B cell (primary cell): ENCODE measurements at regions not wholly inside any gene's neighbourhood (a gene's known extent, or its start where the extent isn't known, plus 50 kb on each side); places are given as distances from the start of the nearest gene placed in this dataset.
"Not testable (repeated sequence)": the region's sequence is repeated elsewhere in the genome, so short reads cannot be mapped to it uniquely, and the experiment has no call there.

Source experiments
- ATAC-seq: fragments of 200-7000 bp; cut with Tn5 transposase; one replicate; pipeline ENCODE4 v1.10.0; 2021; ENCODE audit warnings: low read depth, mild to moderate bottlenecking, moderate number of reproducible peaks, moderate library complexity
- CTCF ChIA-PET: fragments of 350-600 bp; sonication (Branson Sonifier 250); formaldehyde crosslinking; loops from one replicate; lab custom pipeline; 2021; ENCODE audit warnings: antibody characterized with exemption, inconsistent platforms; lab: Charles Lee
- POLR2A ChIA-PET: fragments of 350-600 bp; sonication (Branson Sonifier 250); formaldehyde crosslinking; loops from one replicate; lab custom pipeline; 2021; ENCODE audit warnings: antibody characterized with exemption; lab: Charles Lee
- DNase-seq: peaks from one replicate; pipeline ENCODE4 v3.0.0; 2013
- H2AFZ ChIP-seq: 2 replicates; pipeline ENCODE4 v1.6.1; 2012; ENCODE audit warnings: mild to moderate bottlenecking, low read depth, low read length; ENCODE audit not compliant: insufficient read depth, poor library complexity, severe bottlenecking
- H3K27ac ChIP-seq, 2 donors: 1 replicate in 1 of 2; 2 replicates in 1 of 2; pipeline ENCODE4 v1.5.1; 2012 to 2013; ENCODE audit warnings: low read length in 2 of 2, mild to moderate bottlenecking in 2 of 2, moderate library complexity in 1 of 2
- H3K27me3 ChIP-seq, 4 experiments: fragments of 200-600 bp in 1 of 4; sonication (generic) in 1 of 4; replicated peaks in 1 of 4; 1 replicate in 2 of 4; 2 replicates in 2 of 4; pipeline versions ENCODE4 v1.6.1 to v1.7.0; 2013 to 2016; ENCODE audit warnings: low read length in 3 of 4, mild to moderate bottlenecking in 2 of 4, mixed read lengths in 1 of 4, moderate library complexity in 1 of 4; ENCODE audit not compliant: insufficient read depth in 4 of 4, control insufficient read depth in 3 of 4; ENCODE audit errors: control extremely low read depth in 1 of 4
- H3K36me3 ChIP-seq, 2 experiments: replicated peaks in 1 of 2; 1 replicate in 1 of 2; 2 replicates in 1 of 2; pipeline versions ENCODE4 v1.6.1 to v1.7.1; 2013; ENCODE audit warnings: low read length in 1 of 2; ENCODE audit not compliant: insufficient read depth in 2 of 2, control insufficient read depth in 1 of 2; ENCODE audit errors: control extremely low read depth in 1 of 2, extremely low read depth in 1 of 2
- H3K4me1 ChIP-seq, 2 donors: fragments of 200-600 bp in 1 of 2; sonication (generic) in 1 of 2; 1 replicate in 1 of 2; 2 replicates in 1 of 2; pipeline versions ENCODE4 v1.5.1 to v1.6.1; 2013 to 2017; ENCODE audit warnings: low read length in 2 of 2; ENCODE audit not compliant: control insufficient read depth in 2 of 2, insufficient read depth in 2 of 2
- H3K4me2 ChIP-seq: replicated peaks from 2 replicates; pipeline ENCODE3; 2012; ENCODE audit warnings: mild to moderate bottlenecking, low read depth, low read length; ENCODE audit not compliant: poor library complexity, severe bottlenecking
- H3K4me3 ChIP-seq, 5 experiments: fragments of 200-600 bp in 1 of 5; sonication (generic) in 1 of 5; 1 replicate in 3 of 5; 2 replicates in 2 of 5; pipeline versions ENCODE4 v1.5.1 to v1.7.0; 2011 to 2016; ENCODE audit warnings: low read length in 4 of 5, mild to moderate bottlenecking in 4 of 5, low read depth in 2 of 5, control low read depth in 1 of 5, moderate library complexity in 1 of 5; ENCODE audit not compliant: insufficient read depth in 1 of 5; ENCODE audit errors: control extremely low read depth in 1 of 5, extremely low read depth in 1 of 5
- H3K79me2 ChIP-seq: fragments of 200-600 bp; sonication (generic); one replicate; pipeline ENCODE4 v1.6.0; 2016; ENCODE audit warnings: low read length; ENCODE audit not compliant: control insufficient read depth, insufficient read depth
- H3K9ac ChIP-seq: fragments of 200-600 bp; sonication (generic); 2 replicates; pipeline ENCODE4 v1.6.1; 2017; ENCODE audit warnings: mild to moderate bottlenecking, low read length, moderate library complexity
- H3K9me3 ChIP-seq, 3 donors: one replicate each; pipeline versions ENCODE4 v1.6.1 to v1.7.1; 2013; ENCODE audit warnings: low read length in 2 of 3; ENCODE audit not compliant: control insufficient read depth in 2 of 3, insufficient read depth in 1 of 3; ENCODE audit errors: control extremely low read depth in 1 of 3
- H4K20me1 ChIP-seq: 2 replicates; pipeline ENCODE4 v1.6.0; 2012; ENCODE audit warnings: mild to moderate bottlenecking, low read length; ENCODE audit not compliant: insufficient read depth, control insufficient read depth, poor library complexity, severe bottlenecking
- H3K27ac Mint-ChIP-seq: one replicate; pipeline ENCODE4 v1.8.0; 2021; ENCODE audit warnings: mixed read lengths
- H3K27me3 Mint-ChIP-seq: one replicate; pipeline ENCODE4 v1.8.0; 2021; ENCODE audit warnings: mixed read lengths
- H3K4me1 Mint-ChIP-seq: one replicate; pipeline ENCODE4 v1.8.0; 2021; ENCODE audit warnings: mixed read lengths
- H3K4me3 Mint-ChIP-seq: one replicate; pipeline ENCODE4 v1.8.0; 2021; ENCODE audit warnings: mixed read lengths
- H3K9me3 Mint-ChIP-seq: one replicate; pipeline ENCODE4 v1.8.0; 2022; ENCODE audit warnings: mixed read lengths; ENCODE audit not compliant: insufficient read depth
- EZH2 ChIP-seq: IDR thresholded peaks from 2 replicates; pipeline ENCODE4 v1.6.1; 2012; ENCODE audit warnings: borderline replicate concordance, low read depth, mild to moderate bottlenecking, moderate library complexity, low read length; ENCODE audit not compliant: insufficient read depth, poor library complexity, severe bottlenecking
- WGBS: methylation state at CpG from one replicate; pipeline ENCODE4 v1.1.5; 2013; ENCODE audit warnings: missing lambda C conversion rate; ENCODE audit not compliant: insufficient coverage; 5-methylcytosine and 5-hydroxymethylcytosine counted together
- intact Hi-C: fragments of 100-400 bp; cut with micrococcal nuclease; formaldehyde crosslinking; loops from one replicate; pipeline ENCODE4 v1.10.0; 2022
- TF ChIP-seq, protein P1 (sequence below): fragments of 200-600 bp; IDR thresholded peaks from one replicate; pipeline ENCODE4 v1.8.0; 2022; ENCODE audit warnings: antibody characterized with exemption, mild to moderate bottlenecking

DNA sequence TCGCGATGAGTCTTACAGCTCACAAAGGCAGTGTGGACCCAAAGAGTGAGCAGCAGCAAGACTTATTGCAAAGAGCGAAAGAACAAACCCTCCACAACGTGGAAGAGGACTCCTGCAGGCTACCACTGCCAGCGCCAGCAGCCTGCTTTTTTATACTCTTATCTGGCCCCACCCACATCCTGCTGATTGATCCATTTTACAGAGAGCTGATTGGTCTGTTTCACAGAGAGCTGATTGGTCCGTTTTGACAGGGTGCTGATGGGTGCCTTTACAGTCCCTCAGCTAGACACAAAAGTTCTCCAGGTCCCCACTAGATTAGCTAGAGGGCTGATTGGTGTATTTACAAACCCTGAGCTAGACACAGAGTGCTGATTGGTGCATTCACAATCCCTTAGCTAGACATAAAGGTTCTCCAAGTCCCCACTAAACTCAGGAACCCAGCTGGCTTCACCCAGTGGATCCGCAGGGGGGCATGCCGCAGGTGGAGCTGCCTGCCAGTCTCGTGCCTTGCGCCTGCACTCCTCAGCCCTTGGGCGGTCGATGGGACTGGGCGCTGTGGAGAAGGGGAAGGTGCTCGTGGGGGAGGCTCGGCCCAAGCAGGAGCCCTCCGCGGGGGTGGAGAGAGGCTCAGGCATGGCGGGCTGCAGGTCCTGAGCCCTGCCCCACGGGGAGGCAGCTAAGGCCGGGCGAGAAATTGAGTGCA is 75.7 kb downstream of the QDPR start:
- H3K4me1 ChIP-seq, H2AFZ ChIP-seq, H3K27me3 Mint-ChIP-seq, H3K9me3 Mint-ChIP-seq, H3K9ac ChIP-seq, ATAC-seq, H3K79me2 ChIP-seq, H3K27me3 ChIP-seq, H3K4me3 ChIP-seq, H4K20me1 ChIP-seq, H3K36me3 ChIP-seq, POLR2A ChIA-PET, intact Hi-C loops, H3K27ac ChIP-seq, CTCF ChIA-PET, H3K4me1 Mint-ChIP-seq, H3K27ac Mint-ChIP-seq, DNase-seq, H3K4me2 ChIP-seq, H3K4me3 Mint-ChIP-seq: not testable (repeated sequence)
- peaks cover 0 to 14% (median 0%) of the 10 kb centered on the region in 3 donors for H3K9me3 ChIP-seq
- WGBS = 93% methylated on average over 18 of the region's 21 CpGs

DNA sequence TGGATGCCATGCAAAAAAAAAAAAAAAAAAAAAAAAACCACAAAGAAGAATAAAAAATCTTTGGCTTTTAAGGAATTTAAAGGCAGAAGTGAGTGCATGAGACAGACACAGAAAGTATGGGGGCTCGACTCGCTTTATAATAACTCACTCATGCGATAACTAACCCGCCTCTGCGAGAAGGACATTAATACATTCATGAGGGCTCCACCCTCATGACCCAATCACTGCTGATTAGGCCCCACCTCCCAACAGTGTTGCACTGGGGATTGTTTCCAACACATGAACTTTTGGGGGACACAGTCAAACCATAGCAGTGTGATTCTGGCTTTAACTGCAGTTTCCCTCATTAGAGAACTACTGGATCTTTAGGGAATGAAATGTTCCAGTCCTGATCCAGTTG is 78.1 kb downstream of the QDPR start:
- no peak overlapping the region for H2AFZ ChIP-seq

More for the DNA sequence above, 78.1 kb downstream of the QDPR start:
- TF ChIP-seq, protein P1, sequence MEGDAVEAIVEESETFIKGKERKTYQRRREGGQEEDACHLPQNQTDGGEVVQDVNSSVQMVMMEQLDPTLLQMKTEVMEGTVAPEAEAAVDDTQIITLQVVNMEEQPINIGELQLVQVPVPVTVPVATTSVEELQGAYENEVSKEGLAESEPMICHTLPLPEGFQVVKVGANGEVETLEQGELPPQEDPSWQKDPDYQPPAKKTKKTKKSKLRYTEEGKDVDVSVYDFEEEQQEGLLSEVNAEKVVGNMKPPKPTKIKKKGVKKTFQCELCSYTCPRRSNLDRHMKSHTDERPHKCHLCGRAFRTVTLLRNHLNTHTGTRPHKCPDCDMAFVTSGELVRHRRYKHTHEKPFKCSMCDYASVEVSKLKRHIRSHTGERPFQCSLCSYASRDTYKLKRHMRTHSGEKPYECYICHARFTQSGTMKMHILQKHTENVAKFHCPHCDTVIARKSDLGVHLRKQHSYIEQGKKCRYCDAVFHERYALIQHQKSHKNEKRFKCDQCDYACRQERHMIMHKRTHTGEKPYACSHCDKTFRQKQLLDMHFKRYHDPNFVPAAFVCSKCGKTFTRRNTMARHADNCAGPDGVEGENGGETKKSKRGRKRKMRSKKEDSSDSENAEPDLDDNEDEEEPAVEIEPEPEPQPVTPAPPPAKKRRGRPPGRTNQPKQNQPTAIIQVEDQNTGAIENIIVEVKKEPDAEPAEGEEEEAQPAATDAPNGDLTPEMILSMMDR = no peak
- no peak for TF ChIP-seq EZH2
- no peaks in the 10 kb centered on the region for H3K27me3 ChIP-seq
- peaks cover 3% of the 10 kb centered on the region for H3K9me3 Mint-ChIP-seq
- WGBS = 100% methylated on average over 3 of the region's 5 CpGs
- H3K27me3 Mint-ChIP-seq = no peaks in the 10 kb centered on the region
- H3K79me2 ChIP-seq = no peaks in the 10 kb centered on the region
- intact Hi-C loops = no loop called here
- no peaks in the 10 kb centered on the region for H4K20me1 ChIP-seq
- peaks cover 0 to 16% (median 0%) of the 10 kb centered on the region in 3 donors for H3K9me3 ChIP-seq
- no peak overlapping the region for H3K4me2 ChIP-seq
- ChIA-PET POLR2A (no interaction called here), CTCF (no interaction called here)
- H3K4me1 Mint-ChIP-seq = no peaks in the 10 kb centered on the region
- no peak overlapping the region for H3K9ac ChIP-seq
- no peak overlapping the region for H3K27ac Mint-ChIP-seq
- H3K4me3 ChIP-seq = no peak overlapping the region
- no peaks in the 10 kb centered on the region for H3K4me1 ChIP-seq
- DNase-seq = no peak
- no peaks in the 10 kb centered on the region for H3K36me3 ChIP-seq
- no peak overlapping the region for H3K27ac ChIP-seq
- no peak overlapping the region for H3K4me3 Mint-ChIP-seq
- ATAC-seq = no peak
